DND-41 (cell line): ENCODE measurements at regions not wholly inside any gene's neighbourhood (a gene's known extent, or its start where the extent isn't known, plus 50 kb on each side); places are given as distances from the start of the nearest gene placed in this dataset.

Experiments
- ATAC-seq: fragments of 200-7000 bp; cut with Tn5 transposase; 3 replicates; pipeline ENCODE4 v1.9.1; 2021; ENCODE audit warnings: low read depth; ENCODE audit not compliant: insufficient read depth
- DNase-seq: peaks from one replicate; pipeline ENCODE4 v3.0.0-alpha.2; 2020
- H2AFZ ChIP-seq: 2 replicates; pipeline ENCODE4 v1.6.0; 2012; ENCODE audit warnings: low read depth, low read length
- H3K27ac ChIP-seq: 2 replicates; pipeline ENCODE4 v1.5.1; 2012; ENCODE audit warnings: low read length, inconsistent platforms
- H3K27me3 ChIP-seq: fragments of 200-600 bp; sonication (generic); 2 replicates; pipeline ENCODE4 v1.6.0; 2012; ENCODE audit warnings: low read length, mild to moderate bottlenecking, inconsistent platforms; ENCODE audit not compliant: insufficient read depth, poor library complexity
- H3K36me3 ChIP-seq: 2 replicates; pipeline ENCODE4 v1.5.1; 2012; ENCODE audit warnings: low read length, inconsistent platforms; ENCODE audit not compliant: insufficient read depth
- H3K4me1 ChIP-seq: 2 replicates; pipeline ENCODE4 v1.5.1; 2012; ENCODE audit warnings: mild to moderate bottlenecking, low read length; ENCODE audit not compliant: insufficient read depth
- H3K4me2 ChIP-seq: 2 replicates; pipeline ENCODE4 v1.6.0; 2012; ENCODE audit warnings: mild to moderate bottlenecking, moderate library complexity, low read length, inconsistent platforms; ENCODE audit not compliant: insufficient read depth
- H3K4me3 ChIP-seq, 2 experiments: fragments of 200-600 bp in 1 of 2; shearing (Covaris generic) in 1 of 2; 2 replicates each; pipeline ENCODE4 v1.5.1; 2012 to 2016; ENCODE audit warnings: inconsistent platforms in 2 of 2, low read length in 2 of 2, mild to moderate bottlenecking in 2 of 2, low read depth in 1 of 2, moderate library complexity in 1 of 2
- H3K79me2 ChIP-seq: 2 replicates; pipeline ENCODE4 v1.6.0; 2012; ENCODE audit warnings: low read length, inconsistent platforms; ENCODE audit not compliant: insufficient read depth
- H3K9ac ChIP-seq: 2 replicates; pipeline ENCODE4 v1.6.0; 2012; ENCODE audit warnings: low read depth, mild to moderate bottlenecking, inconsistent platforms, low read length, moderate library complexity
- H3K9me3 ChIP-seq: 2 replicates; pipeline ENCODE4 v1.5.1; 2012; ENCODE audit warnings: low read length, moderate library complexity, mild to moderate bottlenecking, inconsistent platforms; ENCODE audit not compliant: insufficient read depth, severe bottlenecking
- H4K20me1 ChIP-seq: 2 replicates; pipeline ENCODE4 v1.6.0; 2012; ENCODE audit warnings: low read length; ENCODE audit not compliant: insufficient read depth
- CTCF ChIP-seq: IDR thresholded peaks from 2 replicates; pipeline ENCODE4 v1.5.1; 2012; ENCODE audit warnings: borderline replicate concordance, low read length, moderate library complexity, mild to moderate bottlenecking; ENCODE audit not compliant: poor library complexity, severe bottlenecking; ENCODE audit errors: extremely low read depth
- EZH2 ChIP-seq: IDR thresholded peaks from 3 replicates; pipeline ENCODE4 v1.6.1; 2012; ENCODE audit warnings: borderline replicate concordance, low read depth, mild to moderate bottlenecking, moderate library complexity, low read length, inconsistent platforms; ENCODE audit not compliant: severe bottlenecking

- ATAC-seq (no peak), DNase-seq (no peak)
- Histone ChIP-seq H2AFZ (no peak overlapping the region), H3K9me3 (no peaks in the 10 kb centered on the region), H3K4me3 (no peak overlapping the region), H3K9ac (no peak overlapping the region), H3K79me2 (no peaks in the 10 kb centered on the region), H3K4me2 (no peak overlapping the region), H3K27me3 (peaks cover 16% of the 10 kb centered on the region), H4K20me1 (no peaks in the 10 kb centered on the region), H3K36me3 (no peaks in the 10 kb centered on the region), H3K27ac (no peak overlapping the region), H3K4me1 (no peaks in the 10 kb centered on the region)
- TF ChIP-seq CTCF (no peak), EZH2 (no peak)
These were observed 133.0 kb upstream of the PRKCQ start for GRCh38 chr10:6713120-6713519.

- H3K79me2 ChIP-seq, result no peaks in the 10 kb centered on the region
- TF ChIP-seq CTCF (no peak), EZH2 (no peak)
- H3K4me2 ChIP-seq, result no peak overlapping the region
- no peak overlapping the region for H2AFZ ChIP-seq
- DNase-seq, result no peak
- no peaks in the 10 kb centered on the region for H4K20me1 ChIP-seq
- peaks cover 21% of the 10 kb centered on the region for H3K27me3 ChIP-seq
- no peaks in the 10 kb centered on the region for H3K36me3 ChIP-seq
- no peak overlapping the region for H3K9ac ChIP-seq
- H3K4me3 ChIP-seq, result no peak overlapping the region
- H3K27ac ChIP-seq, result no peak overlapping the region
- H3K4me1 ChIP-seq, result no peaks in the 10 kb centered on the region
- no peak for ATAC-seq
- H3K9me3 ChIP-seq, result no peaks in the 10 kb centered on the region
These were observed 131.8 kb upstream of the PRKCQ start for GRCh38 chr10:6711881-6712280.

GRCh38 chr10:6711408-6711841 is 131.3 kb upstream of the PRKCQ start:
- Histone ChIP-seq H2AFZ (no peak overlapping the region), H3K9me3 (no peaks in the 10 kb centered on the region), H4K20me1 (no peaks in the 10 kb centered on the region), H3K4me3 (no peak overlapping the region), H3K79me2 (no peaks in the 10 kb centered on the region), H3K9ac (no peak overlapping the region), H3K27me3 (peaks cover 18% of the 10 kb centered on the region), H3K4me1 (no peaks in the 10 kb centered on the region), H3K27ac (no peak overlapping the region), H3K36me3 (no peaks in the 10 kb centered on the region), H3K4me2 (no peak overlapping the region)
- no peak for ATAC-seq
- DNase-seq, result no peak
- no peak for TF ChIP-seq EZH2
- no peak for TF ChIP-seq CTCF

GRCh38 chr10:6707352-6707751 is 127.3 kb upstream of the PRKCQ start:
- Histone ChIP-seq H3K36me3 (no peaks in the 10 kb centered on the region), H3K27ac (no peak overlapping the region), H3K27me3 (peaks cover 14% of the 10 kb centered on the region), H2AFZ (no peak overlapping the region), H4K20me1 (no peaks in the 10 kb centered on the region), H3K4me1 (no peaks in the 10 kb centered on the region), H3K4me3 (no peak overlapping the region), H3K4me2 (no peak overlapping the region), H3K9me3 (no peaks in the 10 kb centered on the region), H3K9ac (no peak overlapping the region), H3K79me2 (no peaks in the 10 kb centered on the region)
- TF ChIP-seq EZH2, result no peak
- no peak for DNase-seq
- ATAC-seq, result no peak
